Astrocyte (in vitro differentiated cells and primary cell): ENCODE measurements at regions not wholly inside any gene's neighbourhood (a gene's known extent, or its start where the extent isn't known, plus 50 kb on each side); places are given as distances from the start of the nearest gene placed in this dataset.

ENCODE experiments used
- DNase-seq: peaks from one replicate; pipeline ENCODE4 v3.0.0-alpha.2; 2010; ENCODE audit warnings: low read depth
- FAIRE-seq: peaks from 2 replicates; lab custom pipeline; 2011; peaks lifted over from hg19 to GRCh38; lab: Jason Lieb, UNC
- H2AFZ ChIP-seq: 2 replicates; pipeline ENCODE4 v1.6.0; 2012; ENCODE audit warnings: low read depth, low read length, inconsistent platforms
- H3K27ac ChIP-seq: 2 replicates; pipeline ENCODE4 v1.5.1; 2011; ENCODE audit warnings: low read depth, low read length, inconsistent platforms
- H3K27me3 ChIP-seq: 2 replicates; pipeline ENCODE4 v1.6.0; 2011; ENCODE audit warnings: low read length, inconsistent platforms; ENCODE audit not compliant: insufficient read depth
- H3K36me3 ChIP-seq: 2 replicates; pipeline ENCODE4 v1.5.1; 2011; ENCODE audit warnings: low read length, inconsistent platforms; ENCODE audit not compliant: insufficient read depth
- H3K4me1 ChIP-seq: 2 replicates; pipeline ENCODE4 v1.5.1; 2011; ENCODE audit warnings: low read length, inconsistent platforms; ENCODE audit not compliant: insufficient read depth
- H3K4me2 ChIP-seq: 2 replicates; pipeline ENCODE4 v1.6.0; 2012; ENCODE audit warnings: low read length, inconsistent platforms
- H3K4me3 ChIP-seq: 2 replicates; pipeline ENCODE4 v1.5.1; 2011; ENCODE audit warnings: low read depth, mild to moderate bottlenecking, low read length, inconsistent platforms; ENCODE audit not compliant: insufficient read depth
- H3K79me2 ChIP-seq: 2 replicates; pipeline ENCODE4 v1.6.0; 2012; ENCODE audit warnings: mild to moderate bottlenecking, low read length, inconsistent platforms; ENCODE audit not compliant: insufficient read depth
- H3K9ac ChIP-seq: 2 replicates; pipeline ENCODE4 v1.6.0; 2012; ENCODE audit warnings: mild to moderate bottlenecking, low read length, inconsistent platforms
- H3K9me3 ChIP-seq: 2 replicates; pipeline ENCODE4 v1.5.1; 2012; ENCODE audit warnings: low read depth, mild to moderate bottlenecking, low read length, inconsistent platforms; ENCODE audit not compliant: insufficient read depth
- H4K20me1 ChIP-seq: 2 replicates; pipeline ENCODE4 v1.6.0; 2012; ENCODE audit warnings: low read length, inconsistent platforms; ENCODE audit not compliant: insufficient read depth
- H3K27ac Mint-ChIP-seq: one replicate; pipeline ENCODE4 v1.8.0; 2021; ENCODE audit warnings: mild to moderate bottlenecking, mixed read lengths; ENCODE audit not compliant: unreplicated experiment
- H3K27me3 Mint-ChIP-seq: one replicate; pipeline ENCODE4 v1.8.0; 2021; ENCODE audit warnings: low read depth, mixed read lengths; ENCODE audit not compliant: unreplicated experiment
- H3K36me3 Mint-ChIP-seq: one replicate; pipeline ENCODE4 v1.8.0; 2021; ENCODE audit warnings: low read depth, mixed read lengths; ENCODE audit not compliant: unreplicated experiment
- H3K4me1 Mint-ChIP-seq: one replicate; pipeline ENCODE4 v1.8.0; 2021; ENCODE audit warnings: low read depth, mixed read lengths; ENCODE audit not compliant: unreplicated experiment
- H3K4me3 Mint-ChIP-seq: one replicate; pipeline ENCODE4 v1.8.0; 2021; ENCODE audit warnings: mild to moderate bottlenecking, moderate library complexity, mixed read lengths; ENCODE audit not compliant: unreplicated experiment
- H3K9me3 Mint-ChIP-seq: one replicate; pipeline ENCODE4 v1.8.0; 2021; ENCODE audit warnings: mild to moderate bottlenecking, mixed read lengths; ENCODE audit not compliant: unreplicated experiment
- CTCF ChIP-seq: IDR thresholded peaks from 2 replicates; pipeline ENCODE4 v1.5.1; 2011; ENCODE audit warnings: low read depth, mild to moderate bottlenecking, inconsistent platforms, low read length, moderate library complexity; ENCODE audit not compliant: insufficient read depth
- EZH2 ChIP-seq: IDR thresholded peaks from 2 replicates; pipeline ENCODE4 v1.6.1; 2012; ENCODE audit warnings: mild to moderate bottlenecking, low read length, inconsistent platforms; ENCODE audit not compliant: insufficient read depth

- Histone ChIP-seq H3K4me3 (no peak overlapping the region), H3K4me2 (no peak overlapping the region), H4K20me1 (no peaks in the 10 kb centered on the region), H3K27me3 (no peaks in the 10 kb centered on the region), H3K79me2 (no peaks in the 10 kb centered on the region), H3K9me3 (no peaks in the 10 kb centered on the region), H3K9ac (no peak overlapping the region), H3K27ac (no peak overlapping the region), H3K4me1 (no peaks in the 10 kb centered on the region), H2AFZ (no peak overlapping the region), H3K36me3 (no peaks in the 10 kb centered on the region)
- DNase-seq (no peak), FAIRE-seq (no peak)
- Mint-ChIP-seq H3K27ac (no peak overlapping the region), H3K4me3 (no peak overlapping the region), H3K9me3 (peaks cover 11% of the 10 kb centered on the region), H3K27me3 (no peaks in the 10 kb centered on the region), H3K4me1 (no peaks in the 10 kb centered on the region), H3K36me3 (no peaks in the 10 kb centered on the region)
- no peak for TF ChIP-seq CTCF
- no peak for TF ChIP-seq EZH2
Observed at GRCh38 chr13:74871369-74872070, 610.4 kb downstream of the TBC1D4 start.

DNA sequence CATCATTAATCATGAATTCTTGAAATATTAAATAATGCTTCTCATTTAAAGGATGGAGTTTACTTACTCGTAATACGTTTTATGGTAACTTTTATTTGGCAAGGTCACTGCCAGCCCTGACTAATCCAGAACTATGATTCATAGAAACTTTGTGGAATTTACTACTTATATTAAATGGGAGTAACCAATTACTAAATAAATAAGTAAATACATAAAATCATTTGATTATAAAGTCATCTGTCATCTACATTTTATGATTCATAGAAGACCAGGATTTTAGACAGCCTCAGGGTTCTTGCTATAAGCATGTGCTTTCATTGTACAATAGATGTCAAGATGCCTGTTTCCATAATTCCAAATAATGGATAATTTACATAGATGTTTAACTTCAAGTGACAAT is 611.1 kb downstream of the TBC1D4 start:
- DNase-seq (no peak), FAIRE-seq (no peak)
- H3K27me3 Mint-ChIP-seq, result no peaks in the 10 kb centered on the region
- H3K27ac Mint-ChIP-seq, result no peak overlapping the region
- Histone ChIP-seq H3K4me1 (no peaks in the 10 kb centered on the region), H3K27ac (no peak overlapping the region), H4K20me1 (no peaks in the 10 kb centered on the region), H3K9ac (no peak overlapping the region), H3K4me2 (no peak overlapping the region), H3K4me3 (no peak overlapping the region), H3K36me3 (no peaks in the 10 kb centered on the region), H2AFZ (no peak overlapping the region), H3K9me3 (no peaks in the 10 kb centered on the region), H3K27me3 (no peaks in the 10 kb centered on the region), H3K79me2 (no peaks in the 10 kb centered on the region)
- TF ChIP-seq CTCF, result no peak
- TF ChIP-seq EZH2, result no peak
- no peak overlapping the region for H3K4me3 Mint-ChIP-seq
- no peaks in the 10 kb centered on the region for H3K36me3 Mint-ChIP-seq
- H3K4me1 Mint-ChIP-seq, result no peaks in the 10 kb centered on the region
- peaks cover 11% of the 10 kb centered on the region for H3K9me3 Mint-ChIP-seq

DNA sequence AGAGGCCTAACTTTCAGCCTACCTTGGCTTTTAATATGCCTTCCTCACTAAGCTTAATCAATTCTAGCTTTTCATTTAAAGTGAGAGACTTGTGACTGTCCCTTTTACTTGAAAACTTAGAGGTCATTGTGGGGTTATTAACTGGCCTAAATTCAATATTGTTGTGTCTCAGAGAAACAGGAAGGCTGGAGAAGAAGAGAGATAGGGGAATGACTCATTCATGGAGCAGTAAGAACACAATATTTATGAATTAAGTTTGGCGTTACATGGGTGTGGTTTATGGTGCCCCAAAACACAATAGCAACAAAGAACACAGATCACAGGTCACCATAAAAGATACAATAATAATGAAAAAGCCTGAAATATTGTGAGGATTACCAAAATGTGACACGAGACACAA is 612.1 kb downstream of the TBC1D4 start:
- H3K4me3 Mint-ChIP-seq, result no peak overlapping the region
- no peak overlapping the region for H3K4me2 ChIP-seq
- H3K27ac Mint-ChIP-seq, result no peak overlapping the region
- no peaks in the 10 kb centered on the region for H3K27me3 ChIP-seq
- no peak overlapping the region for H3K9ac ChIP-seq
- no peaks in the 10 kb centered on the region for H3K9me3 ChIP-seq
- H4K20me1 ChIP-seq, result no peaks in the 10 kb centered on the region
- TF ChIP-seq EZH2 (no peak), CTCF (no peak)
- no peaks in the 10 kb centered on the region for H3K27me3 Mint-ChIP-seq
- no peaks in the 10 kb centered on the region for H3K4me1 ChIP-seq
- H3K4me1 Mint-ChIP-seq, result no peaks in the 10 kb centered on the region
- no peaks in the 10 kb centered on the region for H3K36me3 Mint-ChIP-seq
- H3K9me3 Mint-ChIP-seq, result peaks cover 11% of the 10 kb centered on the region
- H3K27ac ChIP-seq, result no peak overlapping the region
- H3K79me2 ChIP-seq, result no peaks in the 10 kb centered on the region
- no peak for FAIRE-seq
- no peak overlapping the region for H2AFZ ChIP-seq
- no peaks in the 10 kb centered on the region for H3K36me3 ChIP-seq
- no peak overlapping the region for H3K4me3 ChIP-seq
- DNase-seq, result peak; percentile 18
